ENCODE measurements at regions not wholly inside any gene's neighbourhood (a gene's known extent, or its start where the extent isn't known, plus 50 kb on each side); places are given as distances from the start of the nearest gene placed in this dataset.
"Not testable (repeated sequence)": the region's sequence is repeated elsewhere in the genome, so short reads cannot be mapped to it uniquely, and the experiment has no call there.

GRCh38 chr18:34280000-34280399 is 55.3 kb upstream of the NOL4 start:
- no peak for DNase-seq

GRCh38 chr18:34280653-34281052 is 55.9 kb upstream of the NOL4 start:
- no peak for DNase-seq

GRCh38 chr18:34281290-34281689 is 56.6 kb upstream of the NOL4 start:
- DNase-seq: no peak

GRCh38 chr18:34281722-34282121 is 57.0 kb upstream of the NOL4 start:
- DNase-seq: no peak

GRCh38 chr18:34283506-34283905 is 58.8 kb upstream of the NOL4 start:
- no peak for DNase-seq

- no peak for DNase-seq
These were observed 63.1 kb upstream of the NOL4 start for GRCh38 chr18:34287825-34288224.

- no peak for DNase-seq
These were observed 67.9 kb upstream of the NOL4 start for GRCh38 chr18:34292594-34292993.

- DNase-seq: no peak
These were observed 72.6 kb upstream of the NOL4 start for GRCh38 chr18:34297287-34297686.

GRCh38 chr18:34299828-34300227 is 75.1 kb upstream of the NOL4 start:
- no peak for DNase-seq

- no peak for DNase-seq
These were observed 86.8 kb upstream of the NOL4 start for GRCh38 chr18:34311468-34311867.

- DNase-seq: no peak
These were observed 90.1 kb upstream of the NOL4 start for GRCh38 chr18:34314847-34315246.

GRCh38 chr18:34315591-34316352 is 91.1 kb upstream of the NOL4 start:
- DNase-seq: no peak

- DNase-seq: no peak
These were observed 95.6 kb upstream of the NOL4 start for GRCh38 chr18:34320267-34320666.

GRCh38 chr18:34321066-34321465 is 96.4 kb upstream of the NOL4 start:
- no peak for DNase-seq

GRCh38 chr18:34322365-34323289 is 97.9 kb upstream of the NOL4 start:
- DNase-seq: peak; percentile 24

GRCh38 chr18:34329840-34330239 is 105.1 kb upstream of the NOL4 start:
- DNase-seq: no peak

GRCh38 chr18:34330308-34330707 is 105.6 kb upstream of the NOL4 start:
- no peak for DNase-seq

GRCh38 chr18:34330907-34331306 is 106.2 kb upstream of the NOL4 start:
- not testable (repeated sequence) for DNase-seq

GRCh38 chr18:34331343-34331742 is 106.6 kb upstream of the NOL4 start:
- not testable (repeated sequence) for DNase-seq

- DNase-seq: no peak
These were observed 114.4 kb upstream of the NOL4 start for GRCh38 chr18:34339155-34339554.

- no peak for DNase-seq
These were observed 118.2 kb upstream of the NOL4 start for GRCh38 chr18:34342960-34343359.

- no peak for DNase-seq
These were observed 121.0 kb upstream of the NOL4 start for GRCh38 chr18:34345738-34346137.

- DNase-seq: no peak
These were observed 126.1 kb upstream of the NOL4 start for GRCh38 chr18:34350778-34351177.
